CD4-positive, alpha-beta memory T cell (primary cell): ENCODE measurements at regions not wholly inside any gene's neighbourhood (a gene's known extent, or its start where the extent isn't known, plus 50 kb on each side); places are given as distances from the start of the nearest gene placed in this dataset.

Source experiments
- CTCF ChIA-PET: fragments of 350-600 bp; sonication (Branson Sonifier 250); formaldehyde crosslinking; loops from one replicate; lab custom pipeline; 2021; ENCODE audit warnings: inconsistent platforms; ENCODE audit not compliant: partially characterized antibody; lab: Charles Lee
- POLR2A ChIA-PET: fragments of 350-600 bp; sonication (Branson Sonifier 250); formaldehyde crosslinking; loops from one replicate; lab custom pipeline; 2021; ENCODE audit not compliant: partially characterized antibody; lab: Charles Lee
- DNase-seq, 5 donors: peaks; one replicate each; pipeline versions ENCODE4 v3.0.0 to v3.0.0-alpha.2; 2020 to 2022; ENCODE audit warnings: mixed read lengths in 1 of 5
- H3K27ac ChIP-seq: one replicate; pipeline ENCODE4 v1.7.0; 2013; ENCODE audit warnings: low read depth, low read length
- H3K27me3 ChIP-seq: 2 replicates; pipeline ENCODE4 v1.7.0; 2013; ENCODE audit warnings: mild to moderate bottlenecking, low read length, moderate library complexity; ENCODE audit not compliant: insufficient read depth
- H3K36me3 ChIP-seq: 2 replicates; pipeline ENCODE4 v1.7.0; 2013; ENCODE audit warnings: mild to moderate bottlenecking, low read length, moderate library complexity; ENCODE audit not compliant: insufficient read depth
- H3K4me1 ChIP-seq: 2 replicates; pipeline ENCODE4 v1.7.0; 2013; ENCODE audit warnings: mild to moderate bottlenecking, low read length, moderate library complexity; ENCODE audit not compliant: insufficient read depth
- H3K4me3 ChIP-seq, 2 donors: one replicate each; pipeline ENCODE4 v1.7.0; 2013; ENCODE audit warnings: low read length in 2 of 2, mild to moderate bottlenecking in 1 of 2
- H3K9me3 ChIP-seq, 2 donors: one replicate each; pipeline ENCODE4 v1.7.0; 2013; ENCODE audit warnings: low read length in 2 of 2, control low read depth in 1 of 2; ENCODE audit not compliant: control insufficient read depth in 1 of 2
- H3K27ac Mint-ChIP-seq, 7 donors: one replicate each; pipeline ENCODE4 v1.8.0; 2020 to 2021; ENCODE audit warnings: mixed read lengths in 7 of 7, mild to moderate bottlenecking in 6 of 7, inconsistent platforms in 3 of 7, moderate library complexity in 3 of 7
- H3K27me3 Mint-ChIP-seq, 2 donors: one replicate each; pipeline ENCODE4 v1.8.0; 2020 to 2021; ENCODE audit warnings: mixed read lengths in 2 of 2
- H3K36me3 Mint-ChIP-seq, 2 donors: one replicate each; pipeline ENCODE4 v1.8.0; 2020 to 2021; ENCODE audit warnings: mixed read lengths in 2 of 2, inconsistent platforms in 1 of 2, mild to moderate bottlenecking in 1 of 2
- H3K4me1 Mint-ChIP-seq, 4 donors: one replicate each; pipeline ENCODE4 v1.8.0; 2020 to 2021; ENCODE audit warnings: mixed read lengths in 4 of 4, mild to moderate bottlenecking in 1 of 4
- H3K4me3 Mint-ChIP-seq, 8 donors: one replicate each; pipeline ENCODE4 v1.8.0; 2020 to 2021; ENCODE audit warnings: mixed read lengths in 8 of 8, mild to moderate bottlenecking in 7 of 8, moderate library complexity in 6 of 8, inconsistent platforms in 3 of 8
- H3K9me3 Mint-ChIP-seq, 8 donors: one replicate each; pipeline ENCODE4 v1.8.0; 2020 to 2021; ENCODE audit warnings: mixed read lengths in 8 of 8, mild to moderate bottlenecking in 5 of 8, inconsistent platforms in 3 of 8, moderate library complexity in 1 of 8
- intact Hi-C: fragments of 100-400 bp; cut with micrococcal nuclease; formaldehyde crosslinking; loops from one replicate; pipeline ENCODE4 v1.15.1; 2023

GRCh38 chr10:6313111-6313895 is 110.6 kb downstream of the PFKFB3 start:
- Histone ChIP-seq H3K4me3 (no peak overlapping the region), H3K36me3 (no peaks in the 10 kb centered on the region), H3K27ac (no peak overlapping the region), H3K27me3 (no peaks in the 10 kb centered on the region), H3K9me3 (no peaks in the 10 kb centered on the region), H3K4me1 (no peaks in the 10 kb centered on the region)
- Mint-ChIP-seq H3K4me3 (no peak overlapping the region), H3K4me1 (no peaks in the 10 kb centered on the region), H3K27ac (no peak overlapping the region), H3K36me3 (peaks cover 2 to 14% of the 10 kb centered on the region in 2 donors), H3K9me3 (no peaks in the 10 kb centered on the region), H3K27me3 (no peaks in the 10 kb centered on the region)
- intact Hi-C loops: no loop called here
- CTCF ChIA-PET: interaction anchor here (1.1 to 1.8 kb wide), 3 partner anchors 13 to 49 kb away, joined by 3 to 5 read pairs (median 4); no protein-coding TSS in a partner anchor
- POLR2A ChIA-PET: no interaction called here
- no peak for DNase-seq

DNA sequence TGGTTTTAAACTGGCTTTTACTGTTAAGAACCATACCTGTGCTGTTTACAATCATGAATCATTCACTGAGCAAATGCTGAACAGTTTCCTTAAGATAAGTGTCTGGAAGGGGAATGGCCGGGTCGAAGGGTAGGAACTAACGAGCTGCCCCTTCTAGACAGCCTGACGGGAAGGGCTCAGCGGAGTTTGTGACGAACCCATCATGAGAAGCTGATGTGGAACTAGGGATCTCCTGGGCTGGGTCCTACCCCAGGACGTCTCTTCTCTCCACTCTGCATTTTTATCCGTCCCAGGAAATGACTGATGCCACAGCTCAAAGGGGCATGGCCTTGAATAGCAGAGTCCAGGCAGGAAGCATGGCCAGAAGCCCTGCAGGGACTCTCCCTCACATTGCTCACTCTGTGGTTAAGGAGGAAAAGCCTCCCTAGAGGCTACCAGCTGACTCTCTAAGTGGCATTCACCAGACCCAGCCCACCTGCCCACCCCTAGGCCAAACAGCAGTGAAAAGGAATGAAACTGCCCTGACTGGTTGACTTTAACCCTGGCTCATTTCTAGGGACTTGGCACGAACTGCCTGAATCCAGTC is 112.0 kb downstream of the PFKFB3 start:
- DNase-seq: no peak
- Histone ChIP-seq H3K9me3 (no peaks in the 10 kb centered on the region), H3K27ac (no peak overlapping the region), H3K36me3 (no peaks in the 10 kb centered on the region), H3K4me1 (no peaks in the 10 kb centered on the region), H3K4me3 (no peak overlapping the region), H3K27me3 (no peaks in the 10 kb centered on the region)
- no peak overlapping the region for H3K4me3 Mint-ChIP-seq
- no peaks in the 10 kb centered on the region for H3K4me1 Mint-ChIP-seq
- ChIA-PET POLR2A (no interaction called here), CTCF (no interaction called here)
- H3K36me3 Mint-ChIP-seq: peaks cover 2 to 23% of the 10 kb centered on the region in 2 donors
- H3K27me3 Mint-ChIP-seq: no peaks in the 10 kb centered on the region
- peak overlapping the region in 1 of 7 donors; percentile 37 for H3K27ac Mint-ChIP-seq
- no peaks in the 10 kb centered on the region for H3K9me3 Mint-ChIP-seq
- intact Hi-C loops: no loop called here

- Mint-ChIP-seq H3K27me3 (no peaks in the 10 kb centered on the region), H3K4me1 (no peaks in the 10 kb centered on the region), H3K27ac (no peak overlapping the region), H3K9me3 (no peaks in the 10 kb centered on the region), H3K36me3 (peaks cover 2 to 26% of the 10 kb centered on the region in 2 donors), H3K4me3 (no peak overlapping the region)
- CTCF ChIA-PET: interaction anchor here (1.2 kb wide), 1 partner anchor 28 kb away, joined by 3 read pairs; no protein-coding TSS in a partner anchor
- Histone ChIP-seq H3K36me3 (no peaks in the 10 kb centered on the region), H3K9me3 (no peaks in the 10 kb centered on the region), H3K27ac (no peak overlapping the region), H3K4me1 (no peaks in the 10 kb centered on the region), H3K27me3 (no peaks in the 10 kb centered on the region), H3K4me3 (no peak overlapping the region)
- no peak for DNase-seq
- intact Hi-C loops: no loop called here
- POLR2A ChIA-PET: no interaction called here
Observed at GRCh38 chr10:6319119-6319518, 116.4 kb downstream of the PFKFB3 start.

DNA sequence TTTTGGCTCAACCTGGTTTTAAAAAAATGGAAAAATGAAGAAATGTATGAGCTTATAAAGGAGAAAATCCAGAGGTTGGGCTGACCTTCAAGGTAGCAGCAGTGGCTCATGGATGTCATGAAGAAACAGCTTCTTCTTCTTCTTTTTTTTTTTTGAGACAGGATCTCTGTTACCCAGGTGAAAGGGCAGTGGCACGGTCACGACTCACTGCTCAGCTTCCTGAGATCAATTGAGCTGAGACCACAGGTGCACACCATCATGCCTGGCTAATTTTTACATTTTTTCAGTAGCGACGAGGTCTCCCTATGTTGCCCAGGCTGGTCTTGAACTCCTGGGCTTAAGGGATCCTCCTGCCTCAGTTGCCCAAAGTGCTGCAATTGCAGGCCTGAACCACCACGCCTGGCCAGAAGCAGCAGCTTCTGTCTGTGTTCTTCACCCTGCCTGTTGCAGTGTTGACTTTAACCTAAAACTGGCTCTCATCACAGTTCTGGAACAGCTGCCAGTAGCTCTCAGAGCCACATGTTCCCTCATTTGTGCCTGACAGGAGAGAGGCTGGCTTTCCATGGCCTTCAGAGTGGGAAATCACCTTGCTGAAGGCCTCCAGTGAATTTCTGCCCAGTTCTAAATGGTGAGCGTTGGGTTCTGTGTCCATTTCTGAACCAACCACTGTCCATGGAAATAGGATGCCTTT is 117.7 kb downstream of the PFKFB3 start:
- no peak overlapping the region for H3K4me3 Mint-ChIP-seq
- Histone ChIP-seq H3K4me3 (no peak overlapping the region), H3K9me3 (no peaks in the 10 kb centered on the region), H3K36me3 (no peaks in the 10 kb centered on the region), H3K4me1 (no peaks in the 10 kb centered on the region), H3K27me3 (no peaks in the 10 kb centered on the region), H3K27ac (no peak overlapping the region)
- H3K36me3 Mint-ChIP-seq: peaks cover 2 to 27% of the 10 kb centered on the region in 2 donors
- ChIA-PET POLR2A (interaction anchor here (0.7 kb wide), 1 partner anchor 27 kb away, joined by 4 read pairs; no protein-coding TSS in a partner anchor), CTCF (interaction anchor here (1.2 kb wide), 1 partner anchor 27 kb away, joined by 3 read pairs; no protein-coding TSS in a partner anchor)
- intact Hi-C loops: no loop called here
- no peaks in the 10 kb centered on the region for H3K4me1 Mint-ChIP-seq
- H3K27ac Mint-ChIP-seq: no peak overlapping the region
- no peaks in the 10 kb centered on the region for H3K9me3 Mint-ChIP-seq
- no peaks in the 10 kb centered on the region for H3K27me3 Mint-ChIP-seq
- DNase-seq: no peak

DNA sequence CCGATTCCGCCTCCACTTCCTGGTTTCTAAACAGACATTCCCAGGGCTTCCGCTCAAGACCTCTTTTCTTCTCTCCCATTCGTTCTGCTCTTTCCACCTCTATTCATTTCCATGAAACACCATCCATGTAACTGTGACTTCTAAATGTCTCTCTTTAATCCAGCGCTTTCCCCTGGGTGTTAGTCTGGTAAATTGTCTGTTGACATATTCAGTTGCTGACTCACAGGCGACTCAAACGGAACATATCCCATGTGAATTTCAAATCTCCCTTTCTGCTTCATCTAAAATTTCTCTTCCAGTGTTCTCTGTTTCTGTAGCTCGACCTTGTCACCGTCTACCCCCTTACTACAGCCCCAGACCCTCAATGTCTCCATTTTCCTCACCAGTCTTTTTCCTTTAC is 119.1 kb downstream of the PFKFB3 start:
- POLR2A ChIA-PET: no interaction called here
- CTCF ChIA-PET: no interaction called here
- intact Hi-C loops: no loop called here

DNA sequence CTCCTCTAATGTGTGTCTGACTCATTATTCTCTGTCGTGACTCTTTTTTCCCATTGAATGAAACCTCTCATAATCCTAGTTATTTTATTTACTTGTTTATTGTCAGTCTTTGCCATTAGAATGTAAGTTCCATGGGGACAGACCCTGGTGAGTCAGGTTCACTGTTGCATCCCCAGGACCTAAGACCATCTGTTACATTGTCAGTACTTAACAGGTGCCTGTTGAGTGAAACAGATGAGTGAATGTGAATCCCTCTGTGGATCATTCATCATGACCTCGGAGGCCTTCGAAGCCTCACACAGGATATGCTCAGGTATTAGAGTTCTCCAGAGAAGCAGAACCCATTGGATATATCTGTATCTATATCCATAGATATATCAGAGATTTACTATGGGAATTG is 120.1 kb downstream of the PFKFB3 start:
- Mint-ChIP-seq H3K27me3 (no peaks in the 10 kb centered on the region), H3K4me3 (no peak overlapping the region), H3K36me3 (peaks cover 2 to 14% of the 10 kb centered on the region in 2 donors), H3K27ac (no peak overlapping the region), H3K4me1 (no peaks in the 10 kb centered on the region), H3K9me3 (no peaks in the 10 kb centered on the region)
- intact Hi-C loops: no loop called here
- no peaks in the 10 kb centered on the region for H3K9me3 ChIP-seq
- no peaks in the 10 kb centered on the region for H3K4me1 ChIP-seq
- no peak overlapping the region for H3K27ac ChIP-seq
- ChIA-PET POLR2A (interaction anchor here (1.6 kb wide), 1 partner anchor 25 kb away, joined by 3 read pairs; no protein-coding TSS in a partner anchor), CTCF (no interaction called here)
- no peak overlapping the region for H3K4me3 ChIP-seq
- DNase-seq: no peak
- no peaks in the 10 kb centered on the region for H3K36me3 ChIP-seq
- no peaks in the 10 kb centered on the region for H3K27me3 ChIP-seq

More for the DNA sequence above, 119.1 kb downstream of the PFKFB3 start:
- Mint-ChIP-seq H3K4me3 (no peak overlapping the region), H3K27me3 (no peaks in the 10 kb centered on the region), H3K27ac (no peak overlapping the region), H3K4me1 (no peaks in the 10 kb centered on the region), H3K36me3 (peaks cover 2 to 21% of the 10 kb centered on the region in 2 donors), H3K9me3 (no peaks in the 10 kb centered on the region)
- Histone ChIP-seq H3K4me3 (no peak overlapping the region), H3K9me3 (no peaks in the 10 kb centered on the region), H3K36me3 (no peaks in the 10 kb centered on the region), H3K27me3 (no peaks in the 10 kb centered on the region), H3K4me1 (no peaks in the 10 kb centered on the region), H3K27ac (no peak overlapping the region)
- no peak for DNase-seq
